ENCODE measurements at regions not wholly inside any gene's neighbourhood (a gene's known extent, or its start where the extent isn't known, plus 50 kb on each side); places are given as distances from the start of the nearest gene placed in this dataset.

DNA sequence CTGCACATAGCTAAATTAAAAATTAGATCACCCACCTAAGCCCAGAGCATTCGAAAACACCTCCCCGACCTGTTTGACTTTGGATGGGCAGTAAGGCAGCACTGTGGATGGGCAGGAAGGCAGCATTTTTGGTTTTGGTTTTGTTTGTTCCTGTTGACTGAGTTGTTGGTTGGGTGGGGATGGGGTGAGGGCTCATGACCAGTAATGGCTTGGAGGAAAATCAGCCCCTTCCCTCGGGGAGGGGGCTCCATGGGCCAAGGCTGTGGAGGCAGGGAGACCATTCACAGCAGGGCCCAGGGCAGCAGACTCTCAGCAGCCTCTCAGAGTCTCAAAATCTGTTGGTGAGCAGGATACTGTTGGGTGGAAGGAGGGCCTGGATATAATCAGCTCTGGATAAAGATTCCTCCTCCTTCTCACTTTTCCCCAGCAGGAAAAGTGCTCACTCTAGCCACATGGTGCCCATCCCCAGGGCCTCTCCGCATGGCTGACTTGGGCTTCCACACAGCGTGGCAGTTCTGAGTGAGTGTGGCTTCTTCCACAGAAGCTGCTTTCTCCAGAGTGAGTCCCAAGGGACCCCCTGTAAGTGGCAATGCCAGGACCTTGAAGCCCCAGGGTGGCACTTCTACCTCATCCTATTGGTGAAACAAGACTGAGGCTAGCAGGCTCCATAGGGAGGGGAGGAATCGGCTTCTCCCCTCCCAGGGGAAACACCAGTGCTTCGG, 1491.2 kb downstream of the BRD1 start:
- Histone ChIP-seq H3K9me2 (replicated peaks; ENCODE audit: low read length) (no peaks in the 10 kb centered on the region), H3K4me1 (ENCODE audit: insufficient read depth, low read length) (no peaks in the 10 kb centered on the region), H3F3A (ENCODE audit: low read length, unreplicated experiment) (no peaks in the 10 kb centered on the region), H4K20me1 (ENCODE audit: low read length) (no peaks in the 10 kb centered on the region), H3K27ac (ENCODE audit: low read length) (no peak overlapping the region), H3K27me3 (ENCODE audit: low read length) (no peaks in the 10 kb centered on the region), H2AFZ (ENCODE audit: low read length) (no peak overlapping the region), H3K36me3 (ENCODE audit: low read depth, low read length) (no peaks in the 10 kb centered on the region), H3K79me2 (ENCODE audit: low read length) (no peaks in the 10 kb centered on the region), H3K4me2 (ENCODE audit: low read length) (no peak overlapping the region), H3K9ac (ENCODE audit: low read length) (no peak overlapping the region), H3K9me3 (ENCODE audit: low read length) (no peaks in the 10 kb centered on the region), H3K4me3 (ENCODE audit: low read length) (no peak overlapping the region)
- POLR2A ChIA-PET (ENCODE audit: unreplicated experiment) = no interaction called here
- intact Hi-C loops (cut with micrococcal nuclease) = no loop called here
- DNase-seq (no peak), ATAC-seq (no peak)
- TF ChIP-seq EZH2phosphoT487 (IDR thresholded peaks at IDR 0.05; ENCODE audit: borderline replicate concordance, low read length) (no peak), EZH2 (IDR thresholded peaks at IDR 0.05; ENCODE audit: low read length, unreplicated experiment) (no peak)
- TF ChIP-seq, protein P1, sequence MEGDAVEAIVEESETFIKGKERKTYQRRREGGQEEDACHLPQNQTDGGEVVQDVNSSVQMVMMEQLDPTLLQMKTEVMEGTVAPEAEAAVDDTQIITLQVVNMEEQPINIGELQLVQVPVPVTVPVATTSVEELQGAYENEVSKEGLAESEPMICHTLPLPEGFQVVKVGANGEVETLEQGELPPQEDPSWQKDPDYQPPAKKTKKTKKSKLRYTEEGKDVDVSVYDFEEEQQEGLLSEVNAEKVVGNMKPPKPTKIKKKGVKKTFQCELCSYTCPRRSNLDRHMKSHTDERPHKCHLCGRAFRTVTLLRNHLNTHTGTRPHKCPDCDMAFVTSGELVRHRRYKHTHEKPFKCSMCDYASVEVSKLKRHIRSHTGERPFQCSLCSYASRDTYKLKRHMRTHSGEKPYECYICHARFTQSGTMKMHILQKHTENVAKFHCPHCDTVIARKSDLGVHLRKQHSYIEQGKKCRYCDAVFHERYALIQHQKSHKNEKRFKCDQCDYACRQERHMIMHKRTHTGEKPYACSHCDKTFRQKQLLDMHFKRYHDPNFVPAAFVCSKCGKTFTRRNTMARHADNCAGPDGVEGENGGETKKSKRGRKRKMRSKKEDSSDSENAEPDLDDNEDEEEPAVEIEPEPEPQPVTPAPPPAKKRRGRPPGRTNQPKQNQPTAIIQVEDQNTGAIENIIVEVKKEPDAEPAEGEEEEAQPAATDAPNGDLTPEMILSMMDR (conservative IDR thresholded peaks at IDR 0.05; ENCODE audit: low read depth, low read length) = no peak
- BruUV-seq (replicated peaks) = no TSS peak
- CTCF ChIA-PET = no interaction called here

DNA sequence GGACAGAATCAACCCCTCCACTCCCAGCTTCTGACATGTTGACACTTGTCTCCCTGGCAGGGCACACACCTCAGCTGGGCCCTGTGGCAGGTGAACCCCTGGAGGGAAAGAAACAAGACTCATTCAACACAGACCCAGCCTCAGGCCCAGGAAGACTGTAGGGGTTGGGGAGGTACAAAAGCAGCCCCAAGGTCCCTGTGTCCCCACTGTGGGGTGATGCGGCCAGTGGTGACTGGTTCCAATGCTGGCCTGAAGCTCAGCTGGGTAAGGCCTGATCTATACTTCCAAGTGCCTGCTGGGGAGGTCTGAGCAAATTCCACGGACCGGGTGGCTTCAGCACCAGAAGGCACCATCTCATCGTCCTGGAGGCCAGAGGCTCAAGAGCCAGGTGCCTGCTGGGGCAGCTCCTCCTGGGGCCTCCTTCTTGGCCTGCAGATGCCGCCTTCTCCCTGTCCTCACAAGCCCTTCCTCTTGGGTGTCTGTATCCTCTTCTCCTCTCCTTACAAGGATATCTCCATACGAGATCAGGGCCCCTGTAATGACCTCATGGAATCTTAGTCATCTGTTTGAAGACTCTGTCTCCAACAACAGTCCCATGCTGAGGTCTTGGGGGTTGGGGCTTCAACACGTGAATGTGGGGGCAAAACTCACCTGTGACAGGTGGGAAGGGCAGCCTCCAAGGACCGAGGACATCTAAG, 1492.1 kb downstream of the BRD1 start:
- Histone ChIP-seq H3K27me3 (ENCODE audit: low read length) (no peaks in the 10 kb centered on the region), H3K4me2 (ENCODE audit: low read length) (no peak overlapping the region), H3K27ac (ENCODE audit: low read length) (no peak overlapping the region), H4K20me1 (ENCODE audit: low read length) (no peaks in the 10 kb centered on the region), H3K9me3 (ENCODE audit: low read length) (no peaks in the 10 kb centered on the region), H3K9me2 (replicated peaks; ENCODE audit: low read length) (no peaks in the 10 kb centered on the region), H3K79me2 (ENCODE audit: low read length) (no peaks in the 10 kb centered on the region), H3K4me3 (ENCODE audit: low read length) (no peak overlapping the region), H3K9ac (ENCODE audit: low read length) (no peak overlapping the region), H3F3A (ENCODE audit: low read length, unreplicated experiment) (no peaks in the 10 kb centered on the region), H3K4me1 (ENCODE audit: insufficient read depth, low read length) (no peaks in the 10 kb centered on the region), H3K36me3 (ENCODE audit: low read depth, low read length) (no peaks in the 10 kb centered on the region), H2AFZ (ENCODE audit: low read length) (no peak overlapping the region)
- CTCF ChIA-PET = no interaction called here
- POLR2A ChIA-PET (ENCODE audit: unreplicated experiment) = no interaction called here
- intact Hi-C loops (cut with micrococcal nuclease) = no loop called here
- ATAC-seq (no peak), DNase-seq (no peak)
- no TSS peak for BruUV-seq (replicated peaks)
- TF ChIP-seq EZH2 (IDR thresholded peaks at IDR 0.05; ENCODE audit: low read length, unreplicated experiment) (no peak), EZH2phosphoT487 (IDR thresholded peaks at IDR 0.05; ENCODE audit: borderline replicate concordance, low read length) (no peak)
- TF ChIP-seq, protein P1 (conservative IDR thresholded peaks at IDR 0.05; ENCODE audit: low read depth, low read length) = no peak

DNA sequence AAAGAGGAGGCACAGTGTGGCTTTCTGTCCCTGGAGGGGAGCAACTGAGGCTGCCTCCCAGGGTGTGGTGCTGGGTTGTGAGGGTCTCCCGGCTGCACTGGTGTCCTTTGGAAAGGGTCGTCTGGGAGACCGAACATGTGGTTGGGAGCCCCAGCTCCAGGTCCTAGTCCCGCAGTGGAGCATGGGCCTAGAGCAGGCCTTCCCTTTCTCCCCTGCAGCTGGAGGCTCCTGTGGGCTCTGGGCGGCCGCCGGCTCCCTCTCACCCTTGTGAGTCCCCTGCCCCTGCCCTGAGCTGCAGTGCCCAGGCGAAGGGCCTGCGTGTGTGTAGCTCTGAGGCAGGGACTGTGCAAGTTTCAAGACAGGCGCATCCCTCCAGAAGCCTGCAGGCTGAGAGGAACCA, 1492.7 kb downstream of the BRD1 start:
- H4K20me1 ChIP-seq (ENCODE audit: low read length) = no peaks in the 10 kb centered on the region

More for the DNA sequence above, 1492.7 kb downstream of the BRD1 start:
- H3K9me3 ChIP-seq (ENCODE audit: low read length) = no peaks in the 10 kb centered on the region
- no peak overlapping the region for H3K4me3 ChIP-seq (ENCODE audit: low read length)
- intact Hi-C loops (cut with micrococcal nuclease) = no loop called here
- DNase-seq (no peak), ATAC-seq (no peak)
- no peaks in the 10 kb centered on the region for H3K9me2 ChIP-seq (replicated peaks; ENCODE audit: low read length)
- H2AFZ ChIP-seq (ENCODE audit: low read length) = no peak overlapping the region
- H3K4me2 ChIP-seq (ENCODE audit: low read length) = no peak overlapping the region
- no peaks in the 10 kb centered on the region for H3K27me3 ChIP-seq (ENCODE audit: low read length)
- H3K36me3 ChIP-seq (ENCODE audit: low read depth, low read length) = no peaks in the 10 kb centered on the region
- no peaks in the 10 kb centered on the region for H3K79me2 ChIP-seq (ENCODE audit: low read length)
- no TSS peak for BruUV-seq (replicated peaks)
- H3K9ac ChIP-seq (ENCODE audit: low read length) = no peak overlapping the region
- TF ChIP-seq EZH2phosphoT487 (IDR thresholded peaks at IDR 0.05; ENCODE audit: borderline replicate concordance, low read length) (no peak), EZH2 (IDR thresholded peaks at IDR 0.05; ENCODE audit: low read length, unreplicated experiment) (no peak)
- TF ChIP-seq, protein P1 (conservative IDR thresholded peaks at IDR 0.05; ENCODE audit: low read depth, low read length) = no peak
- CTCF ChIA-PET = no interaction called here
- H3F3A ChIP-seq (ENCODE audit: low read length, unreplicated experiment) = no peaks in the 10 kb centered on the region
- POLR2A ChIA-PET (ENCODE audit: unreplicated experiment) = no interaction called here
- H3K4me1 ChIP-seq (ENCODE audit: insufficient read depth, low read length) = no peaks in the 10 kb centered on the region
- H3K27ac ChIP-seq (ENCODE audit: low read length) = no peak overlapping the region

Measured in PC-3 (cell line).